ENCODE measurements at regions not wholly inside any gene's neighbourhood (a gene's known extent, or its start where the extent isn't known, plus 50 kb on each side); places are given as distances from the start of the nearest gene placed in this dataset.

GRCh38 chr13:22703601-22704209 is 477.1 kb upstream of the SGCG start:
- no peak overlapping the region for H3K27ac ChIP-seq
- TF ChIP-seq CTCF (IDR thresholded peaks at IDR 0.05): no peak
- no peak for TF ChIP-seq ZFX (IDR thresholded peaks at IDR 0.05; ENCODE audit: borderline replicate concordance)

- TF ChIP-seq CTCF (IDR thresholded peaks at IDR 0.05) (no peak), ZFX (IDR thresholded peaks at IDR 0.05; ENCODE audit: borderline replicate concordance) (no peak)
- H3K27ac ChIP-seq: no peak overlapping the region
These were observed 472.8 kb upstream of the SGCG start for GRCh38 chr13:22707946-22708345.

- no peak for TF ChIP-seq CTCF (IDR thresholded peaks at IDR 0.05)
- TF ChIP-seq ZFX (IDR thresholded peaks at IDR 0.05; ENCODE audit: borderline replicate concordance): no peak
- no peak overlapping the region for H3K27ac ChIP-seq
These were observed 463.7 kb upstream of the SGCG start for GRCh38 chr13:22717036-22717435.

GRCh38 chr13:22726726-22727125 is 454.1 kb upstream of the SGCG start:
- TF ChIP-seq ZFX (IDR thresholded peaks at IDR 0.05; ENCODE audit: borderline replicate concordance): no peak
- no peak for TF ChIP-seq CTCF (IDR thresholded peaks at IDR 0.05)
- H3K27ac ChIP-seq: no peak overlapping the region

- H3K27ac ChIP-seq: no peak overlapping the region
- TF ChIP-seq CTCF (IDR thresholded peaks at IDR 0.05) (peak; percentile 67), ZFX (IDR thresholded peaks at IDR 0.05; ENCODE audit: borderline replicate concordance) (no peak)
These were observed 445.5 kb upstream of the SGCG start for GRCh38 chr13:22735011-22735995.

- no peak overlapping the region for H3K27ac ChIP-seq
- TF ChIP-seq ZFX (IDR thresholded peaks at IDR 0.05; ENCODE audit: borderline replicate concordance) (no peak), CTCF (IDR thresholded peaks at IDR 0.05) (no peak)
These were observed 444.6 kb upstream of the SGCG start for GRCh38 chr13:22736084-22736767.

Measured in 22Rv1 (cell line).